Sigmoid colon (tissue), 4 donors: ENCODE measurements at regions not wholly inside any gene's neighbourhood (a gene's known extent, or its start where the extent isn't known, plus 50 kb on each side); places are given as distances from the start of the nearest gene placed in this dataset.

Experiments
- CTCF ChIP-seq, 4 experiments: fragments of 450-650 bp in 3 of 4; fragments of 200-600 bp in 1 of 4; IDR thresholded peaks; one replicate each; pipeline ENCODE4 v1.5.1; 2016 to 2019; ENCODE audit warnings: antibody characterized with exemption in 4 of 4, mild to moderate bottlenecking in 3 of 4, moderate library complexity in 2 of 4
- POLR2A ChIP-seq, 2 donors: fragments of 450-650 bp; IDR thresholded peaks; one replicate each; pipeline ENCODE4 v1.6.1; 2016; ENCODE audit warnings: antibody characterized with exemption in 2 of 2, mild to moderate bottlenecking in 2 of 2, moderate library complexity in 2 of 2
- POLR2AphosphoS5 ChIP-seq, 4 donors: sonication (generic); formaldehyde crosslinking; IDR thresholded peaks; one replicate each; pipeline ENCODE4 v1.6.1; 2017; ENCODE audit warnings: antibody characterized with exemption in 4 of 4

DNA sequence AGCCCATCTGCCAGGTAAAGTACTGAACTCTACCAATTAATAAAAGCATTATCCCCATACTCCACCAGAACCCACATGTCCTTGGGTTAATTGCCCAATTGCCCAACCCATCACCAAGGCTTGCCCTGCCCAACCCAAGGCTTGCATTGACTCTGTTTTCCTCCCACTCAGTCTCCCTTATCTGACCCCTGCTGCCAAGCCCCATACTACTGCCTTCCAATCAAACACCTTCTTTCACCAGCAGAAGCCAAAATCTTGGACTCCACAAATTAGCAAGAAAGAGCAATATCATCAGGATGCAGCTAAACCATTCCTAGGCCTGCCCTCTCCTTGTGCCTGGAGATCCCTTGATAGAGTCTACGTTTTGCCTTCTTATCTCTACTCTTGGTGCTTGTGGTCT lies 602.9 kb downstream of the NTRK3 start:
- TF ChIP-seq CTCF (IDR thresholded peaks at IDR 0.05) (no peak), POLR2A (IDR thresholded peaks at IDR 0.05) (no peak), POLR2AphosphoS5 (IDR thresholded peaks at IDR 0.05) (no peak)
